ENCODE measurements at regions not wholly inside any gene's neighbourhood (a gene's known extent, or its start where the extent isn't known, plus 50 kb on each side); places are given as distances from the start of the nearest gene placed in this dataset.

DNA sequence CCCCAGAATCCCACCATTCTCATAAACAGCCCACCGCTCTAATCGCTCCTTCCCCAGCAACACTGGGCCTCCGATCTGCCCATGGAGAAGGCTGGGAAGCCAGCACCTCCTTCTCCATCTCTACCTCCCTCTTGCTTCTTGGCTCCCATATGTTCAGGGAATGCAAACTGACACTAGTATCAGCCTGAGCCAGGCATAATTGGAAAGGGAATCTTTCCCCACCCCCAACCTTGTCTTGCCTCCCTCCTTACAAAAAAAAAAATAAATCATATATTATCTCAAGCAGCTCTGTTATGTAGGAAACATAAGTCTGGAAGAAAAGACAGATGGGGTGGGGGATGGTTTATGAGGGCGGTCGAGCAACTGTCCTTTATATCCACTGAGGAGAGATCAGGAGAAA is 127.2 kb downstream of the NAV1 start:
- Histone ChIP-seq H3K4me1 (no peaks in the 10 kb centered on the region), H3K36me3 (no peaks in the 10 kb centered on the region), H3K9me3 (no peaks in the 10 kb centered on the region), H3K4me3 (no peak overlapping the region), H3K27ac (no peak overlapping the region), H3K27me3 (no peaks in the 10 kb centered on the region)
- WGBS (ENCODE audit: insufficient coverage, low coverage, low lambda C conversion rate, missing lambda C conversion rate) = 83% methylated on average over 5 of the region's 5 CpGs
- intact Hi-C loops (cut with DNase I) = no loop called here
- no peak for TF ChIP-seq POLR2A (IDR thresholded peaks at IDR 0.05)
- TF ChIP-seq, protein P1, sequence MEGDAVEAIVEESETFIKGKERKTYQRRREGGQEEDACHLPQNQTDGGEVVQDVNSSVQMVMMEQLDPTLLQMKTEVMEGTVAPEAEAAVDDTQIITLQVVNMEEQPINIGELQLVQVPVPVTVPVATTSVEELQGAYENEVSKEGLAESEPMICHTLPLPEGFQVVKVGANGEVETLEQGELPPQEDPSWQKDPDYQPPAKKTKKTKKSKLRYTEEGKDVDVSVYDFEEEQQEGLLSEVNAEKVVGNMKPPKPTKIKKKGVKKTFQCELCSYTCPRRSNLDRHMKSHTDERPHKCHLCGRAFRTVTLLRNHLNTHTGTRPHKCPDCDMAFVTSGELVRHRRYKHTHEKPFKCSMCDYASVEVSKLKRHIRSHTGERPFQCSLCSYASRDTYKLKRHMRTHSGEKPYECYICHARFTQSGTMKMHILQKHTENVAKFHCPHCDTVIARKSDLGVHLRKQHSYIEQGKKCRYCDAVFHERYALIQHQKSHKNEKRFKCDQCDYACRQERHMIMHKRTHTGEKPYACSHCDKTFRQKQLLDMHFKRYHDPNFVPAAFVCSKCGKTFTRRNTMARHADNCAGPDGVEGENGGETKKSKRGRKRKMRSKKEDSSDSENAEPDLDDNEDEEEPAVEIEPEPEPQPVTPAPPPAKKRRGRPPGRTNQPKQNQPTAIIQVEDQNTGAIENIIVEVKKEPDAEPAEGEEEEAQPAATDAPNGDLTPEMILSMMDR (IDR thresholded peaks at IDR 0.05) = no peak
- DNase-seq (no peak), ATAC-seq (no peak)

DNA sequence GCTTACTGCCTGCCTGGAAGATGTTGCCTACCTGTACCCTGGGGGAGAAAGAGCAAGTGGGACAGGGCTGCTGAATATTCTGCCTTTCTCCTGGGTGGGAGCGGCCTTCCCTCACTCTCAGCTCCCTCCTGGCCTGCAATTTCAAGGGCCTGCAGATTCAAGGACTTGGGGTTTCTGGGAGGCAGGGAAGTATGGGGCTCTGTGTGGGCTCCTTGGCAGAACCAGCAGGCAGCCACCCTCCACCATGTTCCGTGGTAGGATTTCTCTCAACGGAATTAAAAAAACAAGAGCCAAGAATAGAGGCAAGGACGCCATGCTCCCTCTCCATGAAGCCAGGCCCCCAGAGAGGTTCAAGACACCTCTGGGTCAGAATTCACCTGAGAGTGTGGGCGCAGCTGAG is 127.7 kb downstream of the NAV1 start:
- TF ChIP-seq POLR2A (IDR thresholded peaks at IDR 0.05) = no peak
- TF ChIP-seq, protein P1 (IDR thresholded peaks at IDR 0.05) = no peak
- WGBS (ENCODE audit: insufficient coverage, low coverage, low lambda C conversion rate, missing lambda C conversion rate) = 96% methylated on average over 4 of the region's 5 CpGs
- Histone ChIP-seq H3K4me1 (no peaks in the 10 kb centered on the region), H3K27ac (no peak overlapping the region), H3K36me3 (no peaks in the 10 kb centered on the region), H3K27me3 (no peaks in the 10 kb centered on the region), H3K9me3 (no peaks in the 10 kb centered on the region), H3K4me3 (no peak overlapping the region)
- ATAC-seq = no peak
- no peak for DNase-seq
- intact Hi-C loops (cut with DNase I) = no loop called here

DNA sequence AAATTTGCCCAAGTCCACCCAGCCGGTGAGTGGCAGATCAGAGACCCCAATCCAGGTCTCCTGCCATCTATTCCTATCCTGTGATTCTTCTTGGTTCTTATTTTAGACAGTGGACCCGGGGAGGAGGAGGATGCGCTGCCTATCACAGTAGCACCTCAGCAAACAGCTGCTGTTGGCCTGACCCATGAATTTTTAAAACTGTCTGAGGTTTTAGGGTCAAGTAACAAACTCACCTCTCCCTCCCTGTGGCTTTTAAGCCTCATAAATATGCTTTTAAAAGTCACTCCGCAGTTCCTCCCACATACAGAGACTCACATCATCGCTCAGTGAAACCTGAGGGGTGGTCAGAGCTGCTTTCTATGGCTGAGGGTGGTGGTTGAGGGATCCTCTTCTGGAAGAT is 128.6 kb downstream of the NAV1 start:
- no peak overlapping the region for H3K27ac ChIP-seq
- WGBS (ENCODE audit: insufficient coverage, low coverage, low lambda C conversion rate, missing lambda C conversion rate) = 94% methylated on average over 4 of the region's 5 CpGs
- TF ChIP-seq, protein P1 (IDR thresholded peaks at IDR 0.05) = no peak
- TF ChIP-seq POLR2A (IDR thresholded peaks at IDR 0.05) = no peak
- H3K36me3 ChIP-seq = no peaks in the 10 kb centered on the region
- ATAC-seq (no peak), DNase-seq (no peak)
- no peak overlapping the region for H3K4me3 ChIP-seq
- intact Hi-C loops (cut with DNase I) = no loop called here
- H3K9me3 ChIP-seq = no peaks in the 10 kb centered on the region
- H3K4me1 ChIP-seq = no peaks in the 10 kb centered on the region
- H3K27me3 ChIP-seq = no peaks in the 10 kb centered on the region

DNA sequence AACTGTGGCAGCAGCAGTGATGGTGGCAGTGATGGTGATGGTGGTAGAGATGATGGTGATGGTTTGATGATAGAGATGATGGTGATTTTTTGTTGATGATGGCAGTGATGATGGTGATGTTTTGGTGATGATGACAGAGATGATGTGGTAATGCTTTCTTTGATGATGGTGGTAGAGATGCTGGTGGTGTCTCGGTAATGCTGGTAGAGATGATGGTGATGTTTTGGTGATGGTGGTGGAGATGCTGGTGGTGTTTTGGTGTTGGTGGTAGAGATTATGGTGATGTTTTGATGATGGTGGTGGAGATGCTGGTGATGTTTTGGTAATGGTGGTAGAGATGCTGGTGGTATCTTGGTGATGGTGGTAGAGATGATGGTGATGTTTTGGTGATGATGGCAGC is 131.6 kb downstream of the NAV1 start:
- TF ChIP-seq, protein P1 (IDR thresholded peaks at IDR 0.05) = no peak
- no peak for TF ChIP-seq POLR2A (IDR thresholded peaks at IDR 0.05)
- ATAC-seq (no peak), DNase-seq (no peak)
- no peaks in the 10 kb centered on the region for H3K27me3 ChIP-seq
- H3K4me3 ChIP-seq = no peak overlapping the region
- H3K27ac ChIP-seq = no peak overlapping the region
- intact Hi-C loops (cut with DNase I) = no loop called here
- H3K9me3 ChIP-seq = no peaks in the 10 kb centered on the region
- no peaks in the 10 kb centered on the region for H3K36me3 ChIP-seq
- 100% methylated on average over 1 of the region's 1 CpG for WGBS (ENCODE audit: insufficient coverage, low coverage, low lambda C conversion rate, missing lambda C conversion rate)
- H3K4me1 ChIP-seq = no peaks in the 10 kb centered on the region

DNA sequence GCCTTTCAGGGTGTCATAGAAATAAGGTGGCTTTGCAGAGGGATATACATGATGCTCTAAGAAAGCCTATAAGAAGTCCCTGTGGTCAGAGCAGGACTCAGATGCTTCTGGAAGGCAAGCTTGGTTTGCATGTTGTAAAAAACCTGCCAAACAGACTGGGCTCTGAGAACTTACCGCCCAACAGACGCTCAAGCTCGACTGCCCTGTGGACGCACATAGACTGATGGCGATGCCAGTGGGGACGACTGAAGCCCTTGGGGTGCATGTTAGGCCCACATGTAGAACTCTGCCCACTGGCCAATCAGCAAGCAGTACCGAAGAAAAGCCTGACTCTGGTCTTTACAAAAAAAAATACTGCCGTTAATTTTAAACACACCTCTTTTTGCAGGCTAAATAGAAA is 133.8 kb downstream of the NAV1 start:
- Histone ChIP-seq H3K36me3 (no peaks in the 10 kb centered on the region), H3K27ac (no peak overlapping the region), H3K27me3 (no peaks in the 10 kb centered on the region), H3K4me3 (no peak overlapping the region), H3K9me3 (no peaks in the 10 kb centered on the region), H3K4me1 (no peaks in the 10 kb centered on the region)
- ATAC-seq (no peak), DNase-seq (no peak)
- 77% methylated on average over 6 of the region's 8 CpGs for WGBS (ENCODE audit: insufficient coverage, low coverage, low lambda C conversion rate, missing lambda C conversion rate)
- no peak for TF ChIP-seq POLR2A (IDR thresholded peaks at IDR 0.05)
- TF ChIP-seq, protein P1 (IDR thresholded peaks at IDR 0.05) = no peak
- intact Hi-C loops (cut with DNase I) = no loop called here

Measured in right lobe of liver (tissue), 6 donors.